OCI-LY7 (cell line): ENCODE measurements at regions not wholly inside any gene's neighbourhood (a gene's known extent, or its start where the extent isn't known, plus 50 kb on each side); places are given as distances from the start of the nearest gene placed in this dataset.

Source experiments
- CTCF ChIP-seq: fragments of 200-600 bp; sonication (generic); conservative IDR thresholded peaks from 2 replicates; pipeline ENCODE4 v1.5.1; 2014; ENCODE audit warnings: mild to moderate bottlenecking, antibody characterized with exemption, low read length, moderate library complexity, mixed read lengths
- EZH2phosphoT487 ChIP-seq: fragments of 200-600 bp; sonication (generic); IDR thresholded peaks from 2 replicates; pipeline ENCODE4 v1.6.1; 2018; ENCODE audit warnings: low read depth, borderline replicate concordance, mild to moderate bottlenecking, mixed run types, antibody characterized with exemption, low read length, moderate library complexity, mixed read lengths

GRCh38 chr12:94769776-94770759, 119.7 kb upstream of the TMCC3 start:
- no peak for TF ChIP-seq CTCF
- TF ChIP-seq EZH2phosphoT487 = no peak
